NOMO-1 treated with dmso at 0.1 percent for 144 hours (cell line): ENCODE measurements at regions not wholly inside any gene's neighbourhood (a gene's known extent, or its start where the extent isn't known, plus 50 kb on each side); places are given as distances from the start of the nearest gene placed in this dataset.
"Not testable (repeated sequence)": the region's sequence is repeated elsewhere in the genome, so short reads cannot be mapped to it uniquely, and the experiment has no call there.

Experiments used
- DNase-seq: peaks from one replicate; lab custom pipeline; 2025; ENCODE audit not compliant: unreplicated experiment; lab: John Stamatoyannopoulos, UW

DNA sequence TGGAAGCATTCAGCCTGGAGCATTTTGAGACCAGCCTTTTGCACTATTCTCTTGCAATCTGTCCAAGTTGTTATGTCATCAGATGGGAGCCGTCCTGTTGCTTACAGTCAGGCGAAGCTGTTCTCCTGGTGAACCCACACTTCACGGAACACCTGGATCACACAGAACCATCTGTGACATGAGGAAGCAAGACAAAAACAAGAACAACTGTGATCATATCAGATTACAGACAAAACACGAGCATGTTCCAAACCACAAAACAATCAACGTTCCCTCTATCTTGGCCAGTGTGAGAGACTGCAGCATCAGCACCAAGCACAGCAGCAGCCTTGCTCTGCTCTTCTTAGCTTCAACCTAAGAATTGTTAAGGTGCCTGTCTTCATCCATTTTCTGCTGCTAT, 180.5 kb upstream of the SFSWAP start:
- DNase-seq = no peak

DNA sequence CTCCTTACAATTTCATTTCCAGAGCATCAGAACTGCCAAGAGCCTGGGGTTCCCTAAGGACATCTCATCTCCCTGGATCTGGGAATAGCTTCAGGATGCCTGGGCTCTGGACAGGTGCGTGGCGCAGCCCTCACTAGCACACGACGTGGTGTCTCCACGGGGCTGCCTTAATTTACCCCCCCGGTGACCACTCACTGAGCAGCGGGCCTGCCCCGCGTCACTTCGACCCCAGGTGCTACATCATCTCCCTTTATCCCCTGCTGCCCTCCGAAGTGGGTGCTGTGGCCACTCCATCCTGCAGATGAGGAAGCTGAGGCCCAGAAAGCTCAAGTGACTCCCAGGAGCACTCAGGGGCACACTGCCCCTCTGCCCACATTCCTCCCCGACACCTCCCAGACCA, 177.8 kb upstream of the SFSWAP start:
- DNase-seq = no peak

DNA sequence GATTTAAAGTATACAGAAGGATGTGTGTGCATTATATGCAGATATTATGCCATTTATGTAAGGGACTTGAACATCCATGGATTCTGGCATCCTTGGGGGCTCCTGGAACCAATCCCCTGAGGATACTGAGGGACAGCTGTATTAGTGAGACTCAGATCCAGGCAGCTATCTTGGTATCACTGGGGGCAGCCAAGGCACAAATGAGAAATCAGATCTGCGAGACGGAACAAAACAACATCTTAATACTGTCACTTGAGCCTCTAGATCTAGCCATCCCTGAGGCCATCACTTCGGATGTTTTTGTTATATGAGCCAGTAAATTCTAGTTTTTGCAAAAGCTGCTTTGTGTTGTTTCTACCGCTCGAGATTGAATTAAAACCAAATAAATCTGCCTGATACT, 175.1 kb upstream of the SFSWAP start:
- DNase-seq = no peak

DNA sequence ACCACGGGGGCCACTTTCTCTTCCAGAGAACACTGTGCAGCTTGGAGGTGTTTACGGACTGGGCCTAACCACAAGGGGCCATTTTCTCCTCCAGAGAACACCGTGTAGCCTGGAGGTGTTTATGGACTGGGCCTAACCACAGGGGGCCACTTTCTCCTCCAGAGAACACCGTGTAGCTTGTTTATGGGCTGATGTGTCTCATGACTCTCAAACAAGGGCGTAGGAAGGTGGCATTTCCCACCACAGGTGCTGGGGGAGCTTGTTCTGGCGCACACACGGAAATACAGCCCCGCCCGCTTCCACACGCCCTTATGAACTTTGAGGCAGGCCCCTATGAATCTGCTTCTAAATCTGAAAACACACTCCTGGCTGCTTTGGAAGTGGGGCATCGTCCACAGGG, 174.6 kb upstream of the SFSWAP start:
- DNase-seq = no peak

DNA sequence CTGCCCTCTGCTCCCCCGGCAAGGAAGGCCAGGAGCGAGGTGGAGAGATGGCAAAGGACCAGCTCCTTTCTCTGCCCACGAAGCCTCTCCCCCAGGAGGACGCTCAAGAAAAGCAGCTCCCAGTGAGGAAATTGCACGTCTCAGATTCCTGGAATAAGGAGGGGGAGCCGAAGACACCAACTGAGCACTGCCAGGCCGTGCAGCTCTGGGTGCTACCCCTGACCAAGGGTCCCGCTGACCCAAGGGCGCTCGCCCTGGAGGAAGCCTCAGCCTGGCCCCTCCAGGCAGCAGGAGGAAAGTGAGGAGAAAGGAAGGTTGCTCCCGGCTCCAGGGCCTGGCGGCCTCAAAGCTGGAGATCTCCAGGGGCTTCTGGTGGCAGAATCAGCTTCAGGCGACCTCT, 174.1 kb upstream of the SFSWAP start:
- no peak for DNase-seq

DNA sequence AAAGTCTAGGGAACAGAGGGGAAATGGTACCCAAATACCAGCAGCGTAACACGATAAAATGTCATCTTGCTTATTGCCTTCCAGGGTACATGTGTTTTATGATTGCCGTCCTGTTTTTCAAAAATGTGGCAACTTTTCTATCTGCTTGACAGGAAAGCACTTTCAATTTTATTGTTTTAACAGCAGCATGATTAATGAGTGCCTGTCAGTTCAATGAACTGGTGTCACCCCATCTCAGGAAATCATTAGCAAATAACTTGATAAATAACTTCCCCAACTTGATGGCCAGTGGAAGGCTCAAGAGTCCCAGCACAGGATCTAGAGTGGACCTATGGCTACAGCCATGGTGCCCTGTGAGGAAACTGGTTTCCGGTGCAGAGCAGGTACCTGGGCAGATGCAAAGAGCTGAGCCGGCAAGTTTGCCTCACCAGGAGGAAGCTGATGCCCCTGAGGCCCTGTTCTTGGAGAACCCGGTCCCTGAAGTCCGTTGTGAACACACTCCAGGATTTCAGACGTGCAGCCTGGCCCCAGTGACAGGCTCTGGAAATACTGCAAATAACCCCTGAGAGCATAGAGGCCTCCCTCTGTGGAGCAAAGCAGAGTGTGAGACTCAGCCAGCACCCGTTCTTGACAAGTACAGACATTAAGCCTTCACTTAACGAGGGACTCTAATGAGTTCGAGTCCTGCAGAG, 173.5 kb upstream of the SFSWAP start:
- peak; percentile 72 for DNase-seq

DNA sequence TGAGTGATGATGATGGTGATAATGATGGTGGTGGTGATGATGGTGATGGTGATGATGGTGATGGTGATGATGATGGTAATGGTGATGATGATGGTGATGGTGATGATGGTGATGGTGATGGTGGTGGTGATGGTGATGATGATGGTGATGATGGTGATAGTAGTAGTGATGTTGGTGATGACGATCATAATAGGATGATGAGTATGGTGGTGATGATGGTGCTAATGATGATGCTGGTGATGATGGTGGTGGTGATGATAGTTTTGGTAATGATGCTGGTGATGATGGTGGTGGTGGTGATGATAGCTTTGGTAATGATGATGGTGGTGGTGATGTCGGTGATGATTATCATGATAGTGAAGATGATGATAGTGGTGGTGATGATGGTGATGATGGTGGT, 171.5 kb upstream of the SFSWAP start:
- DNase-seq = no peak

DNA sequence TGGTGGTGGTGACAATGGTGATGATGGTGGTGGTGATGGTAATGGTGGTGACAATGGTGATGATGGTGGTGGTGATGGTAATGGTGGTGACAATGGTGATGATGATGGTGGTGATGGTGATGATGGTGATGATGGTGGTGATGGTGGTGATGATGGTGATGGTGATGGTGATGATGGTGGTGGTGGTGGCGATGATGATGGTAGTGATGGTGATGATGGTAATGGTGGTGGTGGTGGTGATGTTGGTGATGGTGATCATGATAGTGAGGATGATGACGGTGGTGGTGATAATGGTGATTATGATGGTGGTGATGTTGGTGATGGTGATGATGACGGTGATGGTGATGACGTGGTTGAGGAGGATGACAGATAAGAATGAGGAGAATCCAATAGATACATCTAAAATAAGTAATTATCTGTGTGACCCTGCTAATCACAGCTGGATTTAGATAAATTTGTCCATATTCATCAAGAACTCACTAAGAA, 170.7 kb upstream of the SFSWAP start:
- no peak for DNase-seq

DNA sequence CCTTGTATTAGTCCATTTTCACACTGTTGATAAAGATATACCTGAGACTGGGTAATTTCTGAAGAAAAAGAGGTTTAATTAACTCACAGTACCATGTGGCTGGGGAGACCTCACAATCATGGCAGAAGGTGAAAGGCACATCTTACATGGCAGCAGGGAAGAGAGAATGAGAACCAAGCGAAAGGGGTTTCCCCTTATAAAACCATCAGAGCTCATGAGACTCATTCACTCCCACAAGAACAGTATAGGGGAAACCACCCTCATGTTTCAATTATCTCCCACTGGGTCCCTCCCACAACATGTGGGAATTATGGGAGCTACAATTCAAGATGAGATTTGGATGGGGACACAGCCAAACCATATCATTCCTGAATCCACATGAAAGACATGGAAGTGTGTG, 169.4 kb upstream of the SFSWAP start:
- not testable (repeated sequence) for DNase-seq

DNA sequence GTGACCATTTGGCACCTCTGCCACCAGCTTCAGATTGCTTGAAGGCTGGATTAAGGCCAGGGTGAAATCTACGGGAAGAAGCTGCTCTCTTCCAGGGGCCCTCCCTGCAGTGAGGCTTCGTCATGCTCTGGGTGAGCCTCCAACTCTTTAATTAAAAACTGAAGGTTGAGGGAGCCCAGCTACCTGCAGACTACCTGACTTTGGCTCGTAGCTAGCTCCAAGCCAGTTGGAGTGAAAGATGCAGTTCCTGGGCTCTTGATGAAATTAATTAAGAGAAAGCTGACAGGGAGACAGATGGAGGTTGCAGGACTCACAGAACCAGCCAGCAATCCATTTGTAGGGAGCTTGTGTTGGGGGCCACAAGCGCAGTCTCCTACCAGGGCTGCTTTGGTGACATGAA, 168.5 kb upstream of the SFSWAP start:
- no peak for DNase-seq

DNA sequence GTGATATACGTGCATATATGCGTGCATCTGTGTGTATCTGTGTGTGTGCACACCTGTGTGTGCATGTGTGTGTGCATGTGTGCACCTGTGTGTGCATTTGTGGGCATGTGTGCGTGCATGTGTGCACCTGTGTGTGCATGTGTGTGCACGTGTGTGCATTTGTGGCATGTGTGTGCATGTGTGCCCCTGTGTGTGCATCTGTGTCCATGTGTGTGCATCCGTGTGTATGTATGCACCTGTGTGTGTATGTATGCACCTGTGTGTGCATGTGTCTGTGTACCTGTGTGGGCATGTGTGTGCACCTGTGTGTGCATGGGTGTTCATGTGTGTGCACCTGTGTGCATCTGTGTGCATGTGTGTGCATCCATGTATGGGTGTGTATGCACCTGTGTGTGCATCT, 167.8 kb upstream of the SFSWAP start:
- no peak for DNase-seq

DNA sequence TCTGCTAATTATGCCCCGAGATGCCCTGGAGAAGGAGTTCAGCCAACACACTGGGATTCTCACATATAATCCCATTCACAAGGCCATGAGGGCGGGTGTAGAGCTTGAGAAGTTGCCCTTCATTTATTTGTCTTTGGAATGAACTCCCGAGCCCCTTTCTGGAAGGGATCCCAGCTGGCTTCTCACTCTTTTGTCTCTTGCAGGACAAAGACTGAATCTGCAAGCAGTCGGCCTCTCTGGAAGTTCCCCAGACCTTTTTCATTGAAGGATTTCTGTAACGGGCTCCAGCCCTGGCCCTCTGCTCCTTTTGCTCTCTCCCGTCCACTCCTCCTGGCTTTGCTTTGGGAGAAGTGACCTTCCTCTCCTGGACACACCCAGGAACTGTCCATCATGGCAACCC, 163.3 kb upstream of the SFSWAP start:
- DNase-seq = no peak

DNA sequence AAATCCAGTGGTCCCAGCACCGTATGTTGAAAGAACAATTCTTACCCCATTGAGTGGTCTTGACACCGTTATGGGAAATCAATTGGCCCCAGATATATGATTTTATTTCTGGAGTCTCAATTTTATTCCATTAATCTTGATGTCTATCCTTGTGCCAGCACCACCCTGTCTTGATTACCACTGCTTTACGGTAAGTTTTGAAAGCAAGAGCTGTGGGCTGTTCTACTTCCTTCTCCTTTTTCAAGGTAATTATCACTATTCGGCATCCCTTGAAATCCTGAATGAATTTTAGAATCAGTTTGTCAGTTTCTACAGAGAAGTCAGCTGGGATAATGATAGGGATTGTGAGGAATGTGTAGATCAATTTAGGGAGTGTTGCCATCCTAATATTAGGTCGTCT, 160.8 kb upstream of the SFSWAP start:
- DNase-seq = no peak

DNA sequence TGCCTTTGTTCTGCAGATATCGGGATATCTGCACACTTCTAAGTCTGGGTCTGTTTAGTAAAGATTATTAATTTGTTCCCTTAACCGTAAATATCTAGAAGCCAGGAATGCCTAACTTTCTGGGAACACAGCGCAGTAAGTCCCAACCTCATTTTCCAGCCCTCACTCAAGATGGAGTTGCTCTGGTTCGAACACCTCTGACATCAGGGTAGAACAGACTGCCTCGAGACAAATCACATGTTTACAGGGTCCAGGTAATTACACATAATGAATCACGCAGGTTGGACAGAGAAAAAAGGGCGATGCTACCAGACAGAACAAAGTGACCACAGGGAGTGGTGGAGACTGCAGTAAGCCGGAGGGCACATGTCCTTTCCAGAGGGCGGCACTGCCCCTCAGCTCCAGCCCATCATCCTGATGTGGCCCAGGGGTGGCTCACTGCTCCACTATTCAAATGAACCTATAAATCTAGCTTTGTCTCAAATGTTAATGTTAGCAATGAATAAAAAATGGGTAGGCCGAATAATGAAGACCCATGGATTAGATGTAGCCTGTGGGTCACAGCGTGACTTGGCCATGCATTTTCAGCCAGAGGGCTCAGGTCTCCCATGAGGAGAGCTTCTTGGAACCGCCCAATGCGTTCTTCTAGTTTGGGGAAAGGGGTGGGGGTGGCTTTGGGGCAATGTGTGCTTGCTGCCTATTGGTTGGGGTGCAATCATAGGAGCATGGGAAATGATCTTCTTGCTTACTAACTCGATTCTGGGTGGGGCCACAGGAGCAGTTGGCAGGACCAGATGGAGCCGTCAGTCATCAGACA, 159.0 kb upstream of the SFSWAP start:
- no peak for DNase-seq

DNA sequence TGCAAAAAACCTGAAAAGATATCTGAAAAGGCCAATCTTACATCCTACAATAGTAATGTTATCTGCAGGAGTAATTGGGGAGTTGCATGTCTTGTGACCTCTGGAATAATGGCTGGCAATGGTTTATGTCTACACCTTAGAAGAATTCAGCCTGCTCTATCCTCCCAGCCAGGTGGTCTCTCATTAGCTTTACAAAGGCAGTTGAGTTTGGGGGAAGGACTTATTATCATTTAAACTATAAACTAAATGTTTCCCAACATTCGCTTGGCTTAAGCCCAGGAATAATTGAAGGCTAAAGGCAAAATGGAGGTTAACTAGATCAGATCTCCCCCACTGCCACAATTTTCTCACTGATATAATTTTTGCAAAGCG, 158.4 kb upstream of the SFSWAP start:
- DNase-seq = no peak

DNA sequence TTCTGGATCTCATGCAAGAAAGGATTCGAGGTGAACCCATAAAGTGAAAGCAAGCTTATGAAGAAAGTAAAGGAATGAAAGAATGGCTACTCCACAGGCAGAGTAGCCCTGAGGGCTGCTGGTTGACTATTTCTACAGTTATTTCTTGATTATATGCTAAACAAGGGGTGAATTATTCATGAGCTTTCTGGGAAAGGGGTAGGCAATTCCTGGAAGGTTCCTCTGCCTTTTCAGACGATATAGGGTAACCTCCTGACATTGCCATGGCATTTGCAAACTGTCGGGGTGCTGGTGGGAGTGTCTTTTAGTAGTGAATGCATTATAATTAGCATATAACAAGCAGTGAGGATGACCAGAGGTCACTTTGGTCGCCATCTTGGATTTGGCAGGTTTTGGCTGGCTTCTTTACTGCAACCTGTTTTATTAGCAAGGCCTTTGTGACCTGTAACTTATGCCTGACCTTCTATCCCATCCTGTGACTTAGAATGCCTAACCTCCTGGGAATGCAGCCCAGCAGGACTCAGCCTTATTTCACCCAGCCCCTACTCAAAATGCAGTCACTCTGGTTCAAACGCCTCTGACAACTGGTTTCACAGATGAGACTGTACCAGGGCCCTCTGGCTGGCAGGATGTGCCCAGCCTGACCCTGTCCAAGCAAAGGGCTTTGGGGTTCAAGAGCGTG, 157.7 kb upstream of the SFSWAP start:
- DNase-seq = no peak

DNA sequence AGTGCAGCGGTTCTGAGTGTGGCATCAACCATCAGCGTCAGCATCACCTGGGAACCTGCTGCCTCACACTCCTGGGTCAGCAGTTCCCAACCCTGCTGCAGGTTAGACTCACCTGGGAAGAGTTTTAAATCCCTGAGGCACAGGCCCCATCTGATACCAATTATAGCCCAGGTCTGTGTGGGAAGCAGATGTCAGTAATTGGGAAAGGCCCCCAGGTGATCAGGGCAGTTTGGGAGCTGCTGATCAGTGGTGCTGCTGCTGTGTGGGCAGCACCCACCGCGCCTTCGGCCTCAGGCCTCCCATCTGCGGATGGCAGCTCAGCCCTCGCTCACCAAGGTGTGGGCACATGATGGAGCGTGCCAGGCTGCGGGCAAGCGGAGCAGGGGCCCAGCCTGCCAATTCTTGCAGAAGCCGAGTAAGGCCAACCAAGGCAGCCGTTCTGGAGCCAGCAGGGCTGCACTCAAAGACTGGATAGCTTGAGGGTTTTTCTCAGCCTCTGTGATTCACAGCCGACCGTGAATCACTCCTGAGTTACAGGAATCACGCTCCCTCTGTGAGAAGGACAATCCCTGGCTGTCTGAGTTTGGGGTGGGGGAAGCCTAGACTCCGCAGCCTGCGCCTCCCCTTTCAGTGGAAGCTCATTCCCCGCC, 155.6 kb upstream of the SFSWAP start:
- DNase-seq = no peak

DNA sequence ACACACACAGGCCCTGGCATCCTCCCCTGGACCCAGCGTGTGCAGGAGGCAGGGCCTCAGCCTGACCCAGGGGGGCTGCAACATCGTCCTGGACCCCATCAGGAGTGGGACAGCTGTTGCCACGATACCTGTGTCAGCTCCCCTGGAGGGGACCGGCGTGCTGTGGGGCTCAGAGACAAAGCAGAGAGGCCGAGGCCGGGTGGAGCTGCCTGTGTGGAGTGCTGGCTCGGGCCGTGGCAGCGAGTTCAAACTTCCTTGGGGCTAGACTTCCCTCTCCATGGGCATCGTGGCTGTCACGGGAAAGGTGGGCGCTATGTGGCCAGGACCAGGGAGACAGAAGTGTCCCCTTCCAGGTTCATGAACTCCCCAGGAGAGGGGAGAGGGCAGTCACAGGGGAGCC, 155.0 kb upstream of the SFSWAP start:
- no peak for DNase-seq

DNA sequence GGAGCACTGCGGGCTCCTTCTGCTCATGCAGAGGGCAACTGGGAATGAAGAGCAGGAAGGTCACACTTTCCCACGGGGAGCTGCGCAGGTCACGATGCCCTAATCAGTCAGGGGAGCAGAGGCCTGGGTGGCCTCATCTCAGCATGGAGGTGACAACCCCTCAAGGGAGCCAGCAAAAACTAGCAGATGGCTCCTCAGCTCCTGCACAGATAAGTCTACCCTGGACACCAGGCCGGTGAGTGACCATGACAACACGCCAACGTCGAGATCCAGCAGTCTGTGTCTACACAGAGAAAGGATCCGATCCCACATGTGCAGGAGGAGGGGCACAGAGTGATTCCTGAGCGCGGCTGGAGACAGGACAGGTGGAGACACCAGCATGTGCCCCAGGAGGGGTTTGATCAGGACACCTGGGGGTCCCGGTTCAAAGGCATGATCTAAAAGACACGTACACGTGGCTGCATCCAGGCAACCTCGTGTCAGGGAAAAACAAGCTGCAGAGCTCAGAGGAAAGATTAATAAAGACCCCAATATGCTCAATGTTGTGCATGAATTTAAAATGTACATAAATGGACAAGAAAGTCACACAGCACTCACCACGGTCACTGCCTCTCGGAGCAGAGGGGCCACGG, 153.7 kb upstream of the SFSWAP start:
- DNase-seq = no peak

DNA sequence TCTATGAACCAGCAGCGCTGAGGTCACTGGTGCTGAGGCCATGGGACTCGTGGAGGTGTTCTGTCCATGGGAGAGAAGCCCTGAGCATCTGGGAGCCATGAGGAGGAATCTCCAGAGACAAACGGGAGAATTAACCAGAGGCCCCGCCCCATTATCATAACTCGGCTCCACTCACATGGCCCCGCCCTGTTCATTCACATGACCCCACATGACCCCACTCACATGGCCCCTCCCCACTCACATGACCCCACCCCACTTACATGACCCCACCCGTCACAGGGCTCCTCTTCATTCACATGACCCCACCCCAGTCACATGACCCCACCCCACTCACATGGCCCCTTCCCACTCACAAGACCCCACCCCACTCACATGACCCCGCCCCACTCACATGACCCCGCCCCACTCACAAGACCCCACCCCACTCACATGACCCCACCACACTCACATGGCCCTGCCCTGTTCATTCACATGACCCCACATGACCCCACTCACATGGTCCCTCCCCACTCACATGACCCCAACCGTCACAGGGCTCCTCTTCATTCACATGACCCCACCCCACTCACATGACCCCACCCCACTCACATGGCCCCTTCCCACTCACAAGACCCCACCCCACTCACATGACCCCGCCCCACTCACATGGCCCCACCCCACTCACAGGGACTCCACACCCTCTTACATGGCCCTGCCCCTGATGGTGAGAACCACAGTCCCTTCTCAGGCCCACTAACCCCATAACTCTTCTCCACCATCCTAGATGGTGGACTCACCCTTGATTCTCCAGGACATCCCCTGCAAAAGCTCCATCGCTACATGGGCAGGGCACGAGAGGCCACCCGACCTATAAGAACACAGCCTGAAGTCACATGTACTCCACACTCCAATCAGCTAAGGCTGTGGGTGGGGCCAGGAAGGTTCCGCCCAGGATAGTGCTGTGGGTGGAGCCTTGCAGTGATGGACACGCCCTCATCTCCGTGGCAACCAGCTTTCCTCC, 151.1 kb upstream of the SFSWAP start:
- no peak for DNase-seq
